Stimulated activated CD4-positive, alpha-beta T cell treated with anti-CD3 and anti-CD28 coated beads, Interleukin-12 subunit alpha, Interleukin-12 subunit beta, amount 100 ng/mL, for 48 hours (primary cell): ENCODE measurements at regions not wholly inside any gene's neighbourhood (a gene's known extent, or its start where the extent isn't known, plus 50 kb on each side); places are given as distances from the start of the nearest gene placed in this dataset.

ENCODE experiments used
- DNase-seq, 3 donors: peaks; one replicate each; pipeline ENCODE4 v3.0.0-alpha.2; 2020; ENCODE audit warnings: low read depth in 2 of 3, low spot score in 1 of 3

DNA sequence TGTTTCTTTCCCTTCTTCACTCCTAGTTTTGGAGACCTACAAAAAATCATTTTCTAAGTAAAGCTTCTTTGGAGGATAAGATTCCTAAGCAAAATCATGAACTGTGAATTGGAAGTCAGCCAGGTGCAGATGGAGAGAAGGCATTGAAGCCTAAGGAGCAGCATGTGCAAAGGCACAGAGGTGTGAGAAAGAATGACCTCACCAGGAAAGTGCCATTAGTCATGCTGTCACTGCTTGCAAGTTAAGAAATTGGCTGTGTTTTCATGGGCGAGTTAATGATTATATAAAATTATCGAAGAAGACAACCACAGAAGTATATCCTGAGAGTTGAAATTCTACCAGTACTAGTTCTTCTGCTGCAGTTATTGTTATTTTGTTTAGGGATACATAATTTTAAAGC, 80.3 kb upstream of the KLHL1 start:
- DNase-seq, result no peak

DNA sequence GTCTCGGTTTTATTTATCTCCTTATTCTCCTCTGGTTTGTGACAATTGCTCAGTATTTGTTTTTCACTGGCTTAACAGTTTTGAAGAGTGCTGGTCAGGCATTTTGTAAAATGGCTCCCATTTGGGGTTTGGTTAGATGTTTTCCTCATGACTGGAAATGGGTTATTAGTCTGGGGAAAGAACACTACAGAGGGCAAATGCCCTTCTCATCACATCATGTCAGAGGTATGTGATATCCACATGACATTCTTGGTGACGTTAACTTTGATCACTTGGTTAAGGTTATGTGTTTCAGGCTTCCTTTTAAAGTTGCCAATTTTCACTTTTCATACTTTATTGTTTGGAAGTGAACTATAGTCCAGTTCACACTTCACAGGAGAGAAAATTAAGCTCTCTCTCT, 74.8 kb upstream of the KLHL1 start:
- DNase-seq, result no peak
